Tongue (tissue), 1 donor: ENCODE measurements at regions not wholly inside any gene's neighbourhood (a gene's known extent, or its start where the extent isn't known, plus 50 kb on each side); places are given as distances from the start of the nearest gene placed in this dataset.

Experiments
- DNase-seq: peaks from one replicate; pipeline ENCODE4 v3.0.0-alpha.2; 2015

DNA sequence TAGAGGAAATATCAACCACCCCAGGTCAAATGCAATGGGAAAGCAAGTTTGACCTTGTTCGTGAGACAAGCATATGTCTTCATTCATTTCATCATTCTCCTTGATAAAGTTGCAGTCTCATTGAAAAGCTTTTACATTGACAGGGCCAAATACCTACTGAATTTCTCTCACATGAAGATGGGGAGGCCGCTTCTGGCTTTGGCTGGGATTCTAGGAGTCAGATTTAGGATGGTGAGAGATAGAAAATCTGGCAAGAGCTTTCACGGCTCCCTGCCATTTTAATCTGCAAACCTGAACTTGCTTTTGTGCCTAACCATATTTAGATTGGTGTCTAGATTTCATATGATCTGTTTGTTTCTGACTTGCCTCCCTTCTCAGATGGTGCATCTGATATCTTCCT is 88.0 kb downstream of the TMEM100 start:
- no peak for DNase-seq

DNA sequence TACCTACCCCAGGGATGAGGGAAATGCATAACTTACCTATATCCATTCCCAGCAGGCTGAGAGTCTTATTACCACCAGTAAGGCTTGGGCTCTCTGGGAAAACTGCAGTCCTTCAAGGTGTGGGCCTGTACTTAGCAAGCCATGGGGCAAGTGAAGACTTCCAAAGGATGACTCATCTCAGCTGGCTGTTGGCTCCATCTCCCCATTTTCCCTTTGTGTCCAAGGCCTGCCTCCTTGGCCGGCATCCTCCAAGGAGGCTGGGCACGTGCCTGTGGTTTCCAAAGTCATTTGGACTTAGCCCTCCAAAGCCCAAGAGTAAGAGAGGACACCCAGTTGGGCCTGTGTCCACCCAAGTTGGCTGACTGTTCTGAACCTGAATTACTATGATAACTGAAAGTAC is 89.8 kb downstream of the TMEM100 start:
- no peak for DNase-seq

DNA sequence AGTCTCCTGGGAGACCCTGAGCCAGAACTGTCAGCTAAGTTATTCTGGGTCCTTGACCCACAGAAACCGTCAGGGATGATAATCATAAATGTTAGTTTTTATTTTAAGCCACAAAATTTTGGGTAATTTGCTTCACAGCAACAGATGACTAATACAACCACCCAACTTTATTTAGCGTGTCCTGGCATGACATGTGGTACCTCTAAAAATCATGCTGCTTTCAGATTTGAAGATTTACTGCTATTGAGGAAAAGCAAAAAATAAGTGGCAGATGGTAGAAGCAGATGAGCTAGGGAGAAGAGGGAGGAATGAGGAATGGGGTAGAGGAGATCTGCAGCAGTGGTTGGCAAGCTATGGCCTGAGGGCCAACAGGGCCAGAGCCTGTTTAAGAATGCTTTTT is 90.4 kb downstream of the TMEM100 start:
- DNase-seq: no peak

DNA sequence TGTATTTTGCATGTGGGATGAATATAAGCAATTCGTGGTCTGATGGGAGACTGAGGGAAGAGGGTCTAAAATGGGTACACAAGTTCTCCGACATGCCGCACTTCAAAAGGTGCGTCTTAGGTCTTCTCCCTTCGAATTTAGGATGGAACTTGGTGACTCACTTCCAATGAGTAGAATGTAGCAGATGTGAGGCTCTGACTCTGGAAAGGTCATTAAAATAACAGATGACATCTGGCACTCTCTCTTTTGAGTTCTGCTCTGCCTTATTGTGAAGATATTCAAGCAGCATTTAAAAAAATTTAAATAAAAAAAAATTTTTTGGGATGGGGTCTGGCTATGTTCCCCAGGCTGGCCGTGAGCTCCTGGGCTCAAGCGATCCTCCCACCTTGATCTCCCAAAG is 92.7 kb downstream of the TMEM100 start:
- DNase-seq: no peak

DNA sequence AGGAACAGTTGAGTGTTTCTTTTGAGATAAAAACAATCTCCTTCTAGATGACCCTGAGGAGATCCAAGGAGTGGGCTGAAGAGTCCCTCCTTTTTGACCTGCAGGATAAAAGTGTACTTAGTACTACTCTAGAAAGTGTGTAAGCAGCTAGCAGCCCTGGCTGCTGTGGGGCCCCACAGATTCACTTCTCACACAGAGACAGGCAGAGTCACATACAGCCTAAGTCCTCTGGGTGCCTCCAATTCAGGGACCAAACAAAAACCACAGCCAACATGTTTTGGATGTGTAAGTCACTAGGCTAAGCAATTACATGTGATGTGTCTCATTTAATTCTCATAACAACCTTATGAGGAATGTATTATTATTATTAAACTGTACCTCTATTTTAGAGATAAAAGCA is 97.1 kb downstream of the TMEM100 start:
- no peak for DNase-seq

DNA sequence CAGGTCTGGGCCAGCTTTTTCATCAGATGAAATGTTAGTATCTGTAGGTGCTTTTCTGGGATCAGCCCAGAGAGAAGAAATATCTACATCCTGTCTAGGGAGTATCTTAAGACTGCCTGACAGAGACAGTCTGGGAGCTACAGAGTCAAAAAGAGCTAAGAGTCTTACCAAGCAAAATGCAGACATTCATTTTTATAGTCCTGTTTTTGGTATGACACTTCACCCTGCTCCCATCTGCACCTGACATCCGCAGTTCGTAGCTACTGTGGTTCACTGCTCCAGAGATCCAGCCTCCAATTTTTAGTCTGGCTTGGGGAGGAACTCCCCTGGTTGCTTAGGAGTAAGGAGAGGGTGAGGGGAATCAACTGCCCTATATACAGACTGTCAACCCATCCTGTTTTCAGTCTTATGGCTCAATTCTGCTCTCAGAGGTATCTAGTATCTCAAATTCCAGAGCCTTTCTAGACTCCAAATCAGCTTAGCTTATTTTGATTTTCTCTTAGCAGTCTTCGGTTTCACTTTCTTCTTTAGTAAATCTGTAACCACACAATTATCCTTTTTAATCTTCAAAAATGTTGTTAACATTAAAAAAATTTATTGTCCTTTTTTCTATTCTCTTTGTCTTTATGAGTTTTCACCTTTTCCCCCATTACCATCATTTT is 97.8 kb downstream of the TMEM100 start:
- DNase-seq: no peak

DNA sequence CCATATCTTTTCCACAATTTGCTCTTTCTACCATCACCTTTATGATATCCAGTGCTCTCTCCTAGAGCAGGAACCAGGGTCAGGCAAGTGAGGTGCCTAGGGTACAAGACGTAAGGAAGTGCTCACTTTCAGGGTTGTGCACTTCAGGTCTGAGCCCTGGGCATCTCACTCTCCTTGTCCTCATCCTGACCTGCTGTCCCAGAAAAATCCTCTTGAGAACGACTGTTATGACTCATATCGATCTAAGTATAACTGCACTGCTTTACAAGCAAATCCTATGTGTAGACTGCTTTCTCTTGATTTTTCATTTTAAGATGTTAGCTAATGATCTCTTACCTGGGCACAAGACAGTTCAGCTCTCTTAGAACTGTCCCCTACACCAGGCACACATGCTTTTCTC is 100.1 kb downstream of the TMEM100 start:
- no peak for DNase-seq

DNA sequence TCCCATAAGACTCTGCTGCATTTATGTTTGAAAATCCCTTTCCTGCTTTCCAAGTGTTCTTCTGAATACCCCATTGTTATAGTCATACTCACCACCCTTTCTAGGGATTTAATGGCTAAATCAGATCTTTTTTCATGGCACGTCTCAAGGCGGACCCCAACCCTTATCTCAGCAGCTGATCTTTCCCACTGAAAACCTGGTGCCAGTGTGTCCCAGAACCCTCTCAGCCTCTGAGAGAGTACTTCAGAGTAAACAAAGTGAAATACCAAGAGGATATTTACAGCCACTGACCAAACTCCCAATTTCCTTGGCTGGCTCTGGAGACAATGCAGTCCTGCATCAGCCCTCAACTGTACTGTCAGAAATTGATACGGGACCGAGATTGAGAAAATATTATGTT is 101.7 kb downstream of the TMEM100 start:
- DNase-seq: no peak

DNA sequence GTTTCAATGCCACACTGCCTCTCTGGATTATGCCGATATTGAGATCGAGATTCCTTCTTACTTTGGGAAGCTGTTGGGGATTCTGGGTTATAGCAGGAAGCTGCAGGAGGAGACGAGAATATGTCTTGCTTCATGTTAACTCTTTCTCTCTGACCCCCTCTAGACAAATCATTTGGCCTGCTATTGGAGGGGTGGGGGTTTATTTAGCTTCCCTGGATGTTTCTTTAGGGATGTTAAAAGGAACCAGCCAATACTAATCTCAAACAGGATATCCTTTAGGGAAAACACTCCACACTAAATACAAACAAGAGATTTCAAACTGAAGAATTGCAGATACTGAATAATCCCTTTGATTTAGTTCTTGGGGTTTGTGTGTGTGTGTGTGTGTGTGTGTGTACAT is 102.6 kb downstream of the TMEM100 start:
- DNase-seq: no peak

DNA sequence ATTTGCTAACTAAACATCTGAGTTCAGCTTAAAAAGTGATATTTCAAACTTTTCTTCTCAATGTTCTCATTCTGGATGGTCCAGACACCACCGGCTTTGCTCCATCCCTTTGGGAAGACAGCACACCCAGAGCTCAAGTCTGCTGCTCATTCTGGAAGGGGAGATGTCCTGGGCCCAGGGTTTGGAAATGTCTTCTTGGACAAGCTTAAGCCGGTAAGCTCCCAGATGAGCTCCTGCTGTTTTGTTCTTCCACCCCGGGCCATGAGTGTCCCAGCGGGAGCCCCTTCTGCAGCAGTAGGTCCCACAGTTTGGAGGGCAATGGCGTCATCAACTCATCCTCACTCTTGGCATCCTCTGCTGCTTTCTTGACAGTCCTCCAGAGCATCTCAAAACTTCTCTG is 105.2 kb downstream of the TMEM100 start:
- DNase-seq: no peak

DNA sequence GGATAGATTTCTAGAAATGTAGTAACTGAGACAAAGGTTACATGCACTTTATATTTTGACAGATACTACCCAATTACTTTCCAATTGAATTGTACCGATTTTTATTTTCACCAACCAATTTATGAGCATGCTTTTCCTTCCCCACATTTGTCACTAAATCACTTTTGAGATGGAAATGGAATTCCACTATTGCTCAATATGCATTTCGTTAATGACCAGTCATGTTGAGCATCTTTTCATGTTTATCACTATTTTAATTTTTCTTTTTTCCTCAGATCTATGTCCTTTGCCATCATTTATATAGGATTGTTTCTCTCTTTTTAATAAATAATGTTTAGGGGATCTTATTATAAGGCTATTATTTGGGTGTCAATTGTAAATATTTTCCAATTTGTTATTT is 102.8 kb upstream of the SMIM36 start:
- DNase-seq: no peak

DNA sequence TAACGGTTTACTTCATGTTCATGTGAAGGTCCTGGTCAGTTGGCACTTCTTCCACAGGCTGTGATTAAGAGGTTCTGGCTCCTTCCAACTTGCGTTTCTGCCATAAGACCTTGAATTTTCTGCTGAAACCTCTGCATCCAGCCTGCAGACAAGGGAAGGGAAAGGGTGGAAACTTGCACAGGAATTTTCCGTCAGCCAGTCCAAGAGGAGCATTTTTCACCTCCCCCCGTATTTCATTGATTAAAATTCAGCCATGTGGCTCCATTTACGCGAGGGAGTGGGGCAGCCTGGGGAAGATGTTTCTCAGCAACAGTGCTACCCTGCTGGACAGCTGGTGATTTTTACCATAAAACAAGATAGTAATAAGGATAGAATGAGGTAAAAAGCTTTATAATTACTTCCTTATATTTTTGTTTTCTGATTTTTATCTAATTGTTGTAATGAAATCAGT is 101.5 kb upstream of the SMIM36 start:
- peak; percentile 79 for DNase-seq

DNA sequence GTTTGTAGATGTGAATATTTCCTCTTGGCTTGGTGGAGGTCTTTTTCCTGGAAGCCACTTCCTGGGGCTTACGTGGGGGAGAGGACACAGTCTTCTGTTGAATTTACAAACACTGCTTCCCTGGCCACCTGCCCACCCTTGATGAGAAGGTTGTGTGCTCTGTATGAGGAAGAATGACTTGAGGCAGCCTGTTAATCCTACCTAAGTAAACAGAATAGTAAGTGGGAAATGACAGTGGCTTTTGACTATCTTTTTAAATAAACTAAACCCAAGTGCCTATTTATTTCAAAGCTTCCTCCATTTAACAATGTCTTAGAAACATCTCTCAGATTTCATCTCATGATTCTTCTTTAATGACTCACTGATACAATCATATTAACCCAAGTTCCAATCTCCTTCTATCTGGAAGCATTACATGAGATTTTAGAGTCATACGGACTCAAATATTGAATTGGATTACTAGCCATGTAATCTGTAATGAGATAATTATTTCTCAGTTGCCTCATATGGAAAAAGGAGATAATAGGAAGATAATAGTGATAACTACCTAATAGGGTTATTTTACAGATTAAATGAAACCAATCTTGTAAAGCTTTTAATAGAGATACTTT is 96.6 kb upstream of the SMIM36 start:
- peak; percentile 92 for DNase-seq

DNA sequence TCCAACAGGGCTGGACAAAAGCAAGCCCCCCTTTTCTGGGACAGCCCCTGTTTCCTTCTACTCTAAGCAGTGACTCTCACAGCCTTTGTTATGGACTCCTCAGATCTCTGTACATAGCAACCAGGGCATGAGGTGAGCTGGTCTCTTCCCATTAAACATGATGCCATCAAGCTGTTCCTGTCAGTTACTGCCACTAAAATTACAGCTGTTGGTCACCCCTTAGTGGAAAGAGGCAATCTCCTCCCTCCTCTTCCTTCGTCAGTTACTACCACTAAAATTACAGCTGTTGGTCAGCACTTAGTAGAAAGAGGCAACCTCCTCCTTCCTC is 95.2 kb upstream of the SMIM36 start:
- DNase-seq: peak; percentile 89

DNA sequence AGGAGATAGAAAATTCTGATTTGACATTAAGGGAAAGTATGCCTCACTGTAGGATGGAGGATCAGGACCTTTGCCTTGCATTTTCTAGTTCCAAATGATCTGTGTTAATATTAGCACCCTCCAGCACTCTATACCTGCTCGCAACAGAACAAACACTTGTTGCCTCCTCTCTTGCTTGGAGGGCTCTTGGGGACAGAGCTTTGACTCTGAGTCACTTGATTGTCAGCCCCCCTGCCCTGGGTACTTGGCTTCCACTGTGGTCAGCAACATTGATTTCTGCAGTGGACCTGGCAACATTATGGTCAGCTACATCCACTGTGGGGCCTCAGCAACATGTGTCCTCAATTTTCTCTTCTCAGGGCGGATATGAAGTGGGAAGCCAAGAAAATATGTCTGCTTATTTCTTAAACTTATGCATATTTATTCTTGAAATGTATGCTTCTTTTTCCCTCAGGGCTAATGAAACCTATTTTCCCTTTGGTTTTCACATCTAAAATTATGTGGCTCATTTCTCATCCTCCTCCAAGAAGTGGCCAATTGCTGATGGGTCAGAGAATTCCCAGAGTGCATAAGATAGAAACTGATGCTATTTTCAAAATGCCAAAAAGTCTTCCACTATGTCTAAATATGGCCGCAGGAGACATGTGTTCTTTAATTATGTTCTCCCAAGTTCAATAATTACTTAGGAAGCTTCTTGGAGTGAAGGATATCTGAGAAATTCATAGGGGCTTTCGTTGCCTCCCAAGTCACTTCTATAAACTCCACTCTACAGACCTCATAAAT is 94.6 kb upstream of the SMIM36 start:
- peak; percentile 39 for DNase-seq

DNA sequence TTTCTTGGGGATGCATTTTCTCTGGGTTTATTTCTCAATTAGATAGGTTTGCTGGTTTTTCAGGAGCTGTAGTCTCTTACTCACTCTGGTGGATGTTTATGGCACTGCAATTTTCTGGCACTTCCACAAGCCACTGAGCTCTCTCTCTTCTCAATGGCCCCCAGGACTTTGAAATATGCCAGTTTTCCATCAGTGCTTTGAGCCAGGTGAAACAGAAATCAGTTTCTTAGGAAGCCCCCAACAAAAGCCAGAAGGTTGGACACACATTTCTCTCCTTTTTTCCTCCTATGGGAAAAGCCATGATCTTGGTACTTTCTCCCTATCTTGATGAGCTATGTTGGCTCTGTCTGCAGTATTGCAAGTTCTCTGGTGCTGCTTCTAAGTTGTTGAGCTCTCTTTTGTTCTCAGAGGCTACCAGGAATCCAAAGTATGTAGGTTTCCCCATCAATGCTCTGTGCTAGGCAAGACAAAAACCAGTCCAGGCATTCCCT is 90.7 kb upstream of the SMIM36 start:
- peak; percentile 32 for DNase-seq

DNA sequence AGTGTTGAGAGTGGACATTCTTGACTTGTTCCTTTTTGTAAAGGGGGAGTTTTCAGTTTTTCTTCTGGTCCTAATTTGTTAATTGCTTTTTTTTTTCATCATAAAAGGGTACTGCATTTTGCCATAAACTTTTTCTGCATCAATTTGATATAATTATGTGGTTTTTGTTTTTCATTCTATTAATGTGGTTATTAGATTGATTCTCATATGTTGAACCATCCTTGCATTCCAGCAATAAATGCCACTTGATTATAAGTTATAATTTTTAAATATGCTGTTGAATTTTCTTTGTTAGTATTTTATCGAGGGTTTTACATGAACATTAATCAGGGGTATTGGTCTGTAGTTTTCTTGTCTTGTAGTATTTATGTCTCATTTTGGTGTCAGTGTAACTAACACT is 87.2 kb upstream of the SMIM36 start:
- DNase-seq: no peak

DNA sequence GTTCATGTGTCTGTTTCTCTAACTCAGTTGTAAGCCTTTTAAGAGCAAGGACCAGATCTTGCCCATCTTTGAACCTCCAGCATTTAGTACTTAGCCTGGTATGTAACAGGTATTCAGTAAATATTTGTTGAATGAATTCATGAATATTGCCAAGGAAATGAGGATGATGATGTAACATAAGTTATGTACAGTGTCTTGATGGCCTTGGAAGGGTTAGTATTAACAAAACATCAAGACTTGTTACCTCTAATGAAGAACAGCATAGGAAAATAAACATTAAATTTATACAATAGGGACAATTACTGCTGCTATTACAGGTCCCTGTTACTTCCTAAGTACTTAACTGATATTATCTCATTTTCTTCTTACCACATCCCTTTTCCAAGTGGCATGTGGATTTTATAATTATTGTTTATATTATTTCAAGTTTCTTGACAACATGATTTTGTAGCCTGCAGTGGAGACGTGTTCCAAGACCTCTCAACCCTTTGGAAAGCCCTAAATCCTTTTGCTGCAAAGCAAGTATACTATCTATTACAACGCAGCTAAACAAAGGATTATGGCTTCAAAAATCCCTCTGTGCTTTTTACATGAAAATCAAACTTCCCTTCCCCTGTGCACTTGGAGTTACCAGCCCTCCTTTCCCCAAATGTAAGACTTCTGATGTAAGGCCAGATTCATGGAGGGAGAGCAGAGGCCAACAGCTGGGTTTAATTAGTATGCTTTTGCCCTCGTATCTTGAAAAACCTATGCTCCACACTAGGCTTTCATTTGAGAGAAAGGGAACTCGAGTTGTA is 77.4 kb upstream of the SMIM36 start:
- peak; percentile 67 for DNase-seq

DNA sequence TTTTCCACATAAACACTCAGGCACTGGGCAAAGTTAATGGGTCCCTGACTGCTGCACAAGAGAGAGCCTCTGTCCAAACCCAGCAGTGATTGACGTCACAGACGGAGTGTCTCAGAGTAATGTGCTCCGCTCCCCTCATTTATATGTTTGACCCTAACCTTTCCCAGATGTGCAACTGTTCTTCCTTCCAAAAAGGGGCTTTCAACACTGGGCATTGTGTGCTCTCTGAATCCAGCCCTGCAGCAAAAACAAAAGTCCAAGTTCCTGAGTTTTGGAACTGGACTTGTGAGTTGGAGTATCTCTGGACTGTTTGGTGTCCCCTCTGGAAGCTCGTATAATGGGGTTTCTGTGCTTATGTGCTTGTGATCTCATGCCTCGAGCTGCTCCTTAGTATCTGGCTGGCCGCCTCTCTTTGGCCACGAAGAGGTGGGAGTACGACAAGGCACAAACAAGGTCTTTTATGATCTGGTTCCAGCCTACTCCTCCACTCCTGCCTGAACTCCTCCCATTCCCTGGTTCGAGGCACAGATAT is 76.4 kb upstream of the SMIM36 start:
- DNase-seq: peak; percentile 87

DNA sequence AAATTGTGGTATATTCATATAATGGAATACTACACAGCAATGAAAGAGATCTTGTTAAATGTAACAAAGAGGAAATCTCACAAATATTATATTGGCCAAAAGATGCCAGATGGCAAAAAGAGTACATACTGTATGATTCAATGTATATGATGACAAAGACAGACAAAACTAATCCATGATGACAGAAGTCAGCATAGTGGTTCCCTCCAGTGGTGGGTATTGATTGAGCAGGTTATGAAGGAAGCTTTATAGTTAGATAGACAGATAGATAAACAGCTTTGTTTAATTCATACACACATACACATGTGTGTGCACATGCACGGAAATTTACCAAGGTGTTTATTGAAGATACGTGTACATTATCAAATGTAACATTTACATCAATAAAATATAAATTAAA is 74.4 kb upstream of the SMIM36 start:
- no peak for DNase-seq

DNA sequence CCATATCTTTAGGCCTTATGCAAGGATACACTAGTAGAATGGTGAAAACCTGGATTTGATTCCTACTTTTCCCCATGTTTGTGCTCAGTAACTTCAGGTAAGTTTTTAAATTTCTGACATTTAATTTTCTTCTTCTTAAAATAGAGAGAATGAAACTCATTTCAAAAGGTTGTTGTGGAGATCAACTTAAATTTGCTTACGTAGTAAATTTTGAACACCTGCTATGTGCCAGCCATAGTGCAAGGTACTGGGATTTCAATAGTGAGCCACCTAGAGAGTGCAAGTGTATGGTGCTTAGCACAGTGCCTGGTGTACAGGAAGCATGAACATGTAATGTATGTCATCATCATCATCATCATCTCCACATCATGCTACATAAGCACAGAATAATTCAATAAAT is 73.6 kb upstream of the SMIM36 start:
- DNase-seq: no peak

DNA sequence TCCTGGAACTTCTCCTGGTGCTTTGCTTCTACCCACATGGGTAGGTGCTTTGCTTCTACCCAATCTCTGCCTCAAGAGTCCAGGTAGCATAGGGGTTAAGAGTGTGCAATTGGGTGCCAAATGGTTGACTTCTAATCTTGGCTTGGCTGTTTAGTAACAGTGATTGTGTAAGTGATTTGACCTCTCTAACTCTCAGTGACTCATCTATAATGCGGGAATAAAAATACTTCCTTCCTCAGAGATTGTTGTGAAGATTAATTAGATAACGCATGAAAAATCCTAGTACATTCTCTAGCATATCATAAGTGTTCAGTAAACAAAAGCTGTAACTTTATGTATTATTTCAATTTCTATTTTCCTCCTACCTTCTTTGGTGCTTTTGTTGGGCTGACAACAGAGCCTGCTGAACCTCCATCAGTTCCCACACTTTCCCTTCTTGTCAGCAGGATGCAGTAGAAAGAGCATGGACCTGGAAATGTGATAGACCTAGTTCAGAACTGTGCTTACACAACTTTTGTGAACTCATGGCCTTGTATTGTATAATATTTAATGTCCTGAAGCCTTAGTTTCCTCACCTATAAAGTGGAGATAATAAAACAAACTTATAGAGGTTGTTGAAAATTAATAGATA is 72.9 kb upstream of the SMIM36 start:
- DNase-seq: no peak
